ENCODE measurements at regions not wholly inside any gene's neighbourhood (a gene's known extent, or its start where the extent isn't known, plus 50 kb on each side); places are given as distances from the start of the nearest gene placed in this dataset.

DNA sequence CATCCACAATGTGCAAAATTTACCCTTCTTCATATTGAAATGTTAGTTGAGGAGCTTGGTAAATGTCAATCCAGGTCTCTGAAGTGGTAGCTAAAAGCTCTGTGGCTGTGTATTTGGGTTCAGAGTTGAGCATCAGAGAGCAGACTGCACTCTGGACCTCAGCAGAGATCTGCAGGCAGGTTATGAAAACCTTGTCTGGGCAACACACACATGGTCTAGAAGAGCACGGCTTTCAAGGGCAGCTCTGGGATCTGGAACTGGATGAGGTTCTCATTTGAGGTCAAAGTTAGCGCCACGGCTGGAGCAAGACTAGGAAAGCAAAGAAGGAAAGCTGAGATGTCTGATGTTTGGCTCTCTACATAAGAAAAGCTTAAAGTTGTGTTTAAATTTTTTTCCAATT, 243.0 kb downstream of the SH3BP4 start:
- TF ChIP-seq POLR2A (IDR thresholded peaks at IDR 0.05; ENCODE audit: low read depth) (no peak), POLR2AphosphoS5 (IDR thresholded peaks at IDR 0.05) (no peak), EP300 (IDR thresholded peaks at IDR 0.05) (no peak)
- TF ChIP-seq, protein P1, sequence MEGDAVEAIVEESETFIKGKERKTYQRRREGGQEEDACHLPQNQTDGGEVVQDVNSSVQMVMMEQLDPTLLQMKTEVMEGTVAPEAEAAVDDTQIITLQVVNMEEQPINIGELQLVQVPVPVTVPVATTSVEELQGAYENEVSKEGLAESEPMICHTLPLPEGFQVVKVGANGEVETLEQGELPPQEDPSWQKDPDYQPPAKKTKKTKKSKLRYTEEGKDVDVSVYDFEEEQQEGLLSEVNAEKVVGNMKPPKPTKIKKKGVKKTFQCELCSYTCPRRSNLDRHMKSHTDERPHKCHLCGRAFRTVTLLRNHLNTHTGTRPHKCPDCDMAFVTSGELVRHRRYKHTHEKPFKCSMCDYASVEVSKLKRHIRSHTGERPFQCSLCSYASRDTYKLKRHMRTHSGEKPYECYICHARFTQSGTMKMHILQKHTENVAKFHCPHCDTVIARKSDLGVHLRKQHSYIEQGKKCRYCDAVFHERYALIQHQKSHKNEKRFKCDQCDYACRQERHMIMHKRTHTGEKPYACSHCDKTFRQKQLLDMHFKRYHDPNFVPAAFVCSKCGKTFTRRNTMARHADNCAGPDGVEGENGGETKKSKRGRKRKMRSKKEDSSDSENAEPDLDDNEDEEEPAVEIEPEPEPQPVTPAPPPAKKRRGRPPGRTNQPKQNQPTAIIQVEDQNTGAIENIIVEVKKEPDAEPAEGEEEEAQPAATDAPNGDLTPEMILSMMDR (IDR thresholded peaks at IDR 0.05): no peak
